ENCODE measurements at regions not wholly inside any gene's neighbourhood (a gene's known extent, or its start where the extent isn't known, plus 50 kb on each side); places are given as distances from the start of the nearest gene placed in this dataset.

DNA sequence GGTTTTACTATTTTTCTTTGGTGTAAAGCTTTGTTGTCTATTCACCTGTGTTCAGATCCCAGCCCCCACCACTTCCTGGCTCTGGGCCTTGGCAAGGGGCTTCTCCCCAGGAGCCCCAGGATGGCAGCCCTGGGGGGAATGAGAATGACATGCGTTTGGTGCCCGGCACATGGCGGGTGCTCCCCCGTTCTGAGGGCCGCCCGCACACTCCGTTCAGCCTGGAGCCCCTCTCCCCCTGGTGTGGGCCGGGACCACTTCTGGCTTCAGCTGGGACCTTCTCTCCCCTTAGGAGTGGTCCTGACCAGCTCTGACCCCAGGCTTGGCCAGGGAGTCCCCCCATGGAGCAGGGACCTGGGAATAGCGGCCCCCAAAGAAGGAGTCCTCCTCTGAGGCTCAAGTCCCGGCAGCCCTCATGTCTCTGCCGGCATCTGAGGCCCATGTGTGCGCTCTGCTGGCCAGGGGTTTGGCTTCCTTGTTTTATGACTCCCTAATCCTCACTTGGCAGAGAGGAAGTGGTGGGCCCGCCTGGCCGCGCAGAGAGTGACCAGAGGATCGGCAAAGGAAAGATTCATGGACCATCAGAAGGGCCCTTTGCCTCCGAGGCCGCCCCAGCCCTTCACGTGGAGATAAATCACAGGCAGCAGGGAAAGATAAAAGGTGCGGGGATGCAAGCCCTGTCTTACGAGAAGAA, 57.0 kb upstream of the LMX1B start:
- intact Hi-C loops (cut with DNase I; ENCODE audit: low total_unique reads) = no loop called here
- no peak overlapping the region for H3K4me3 ChIP-seq
- H3K4me1 ChIP-seq = no peaks in the 10 kb centered on the region
- no peaks in the 10 kb centered on the region for H3K9me3 ChIP-seq
- peaks cover 0 to 44% of the 10 kb centered on the region in 2 donors for H3K27me3 ChIP-seq
- no peaks in the 10 kb centered on the region for H3K36me3 ChIP-seq
- H3K27ac ChIP-seq = no peak overlapping the region
- DNase-seq = no peak
- TF ChIP-seq, protein P1, sequence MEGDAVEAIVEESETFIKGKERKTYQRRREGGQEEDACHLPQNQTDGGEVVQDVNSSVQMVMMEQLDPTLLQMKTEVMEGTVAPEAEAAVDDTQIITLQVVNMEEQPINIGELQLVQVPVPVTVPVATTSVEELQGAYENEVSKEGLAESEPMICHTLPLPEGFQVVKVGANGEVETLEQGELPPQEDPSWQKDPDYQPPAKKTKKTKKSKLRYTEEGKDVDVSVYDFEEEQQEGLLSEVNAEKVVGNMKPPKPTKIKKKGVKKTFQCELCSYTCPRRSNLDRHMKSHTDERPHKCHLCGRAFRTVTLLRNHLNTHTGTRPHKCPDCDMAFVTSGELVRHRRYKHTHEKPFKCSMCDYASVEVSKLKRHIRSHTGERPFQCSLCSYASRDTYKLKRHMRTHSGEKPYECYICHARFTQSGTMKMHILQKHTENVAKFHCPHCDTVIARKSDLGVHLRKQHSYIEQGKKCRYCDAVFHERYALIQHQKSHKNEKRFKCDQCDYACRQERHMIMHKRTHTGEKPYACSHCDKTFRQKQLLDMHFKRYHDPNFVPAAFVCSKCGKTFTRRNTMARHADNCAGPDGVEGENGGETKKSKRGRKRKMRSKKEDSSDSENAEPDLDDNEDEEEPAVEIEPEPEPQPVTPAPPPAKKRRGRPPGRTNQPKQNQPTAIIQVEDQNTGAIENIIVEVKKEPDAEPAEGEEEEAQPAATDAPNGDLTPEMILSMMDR (IDR thresholded peaks at IDR 0.05) = no peak

DNA sequence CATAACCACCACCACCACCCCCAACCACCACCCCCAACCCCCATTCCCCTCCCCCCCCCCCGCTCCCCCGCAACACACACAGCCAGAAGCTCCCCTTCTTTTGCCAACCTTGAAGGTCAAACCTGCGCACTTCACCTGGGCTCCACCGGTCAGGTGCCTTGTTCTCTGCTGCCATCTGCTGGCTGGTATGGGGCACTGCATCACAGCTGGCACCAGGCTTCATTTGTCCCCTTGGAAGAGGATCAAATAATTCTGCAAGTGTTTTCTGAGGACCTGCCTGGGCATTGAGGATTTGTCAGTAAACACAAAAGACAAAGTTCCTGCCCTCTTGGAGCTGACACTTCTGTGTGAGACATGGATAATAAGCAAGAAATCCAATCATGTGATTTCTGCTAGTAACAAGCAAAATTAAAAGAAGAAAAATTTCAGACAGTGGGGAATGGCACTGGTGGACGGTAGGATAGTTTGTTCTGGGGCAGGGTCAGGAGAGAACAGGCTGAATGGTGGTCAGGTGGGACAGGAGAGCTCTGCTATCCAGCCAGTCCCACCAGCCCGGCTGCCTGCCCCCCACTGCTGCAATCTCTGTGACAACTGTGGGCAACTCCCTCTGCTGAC, 55.6 kb upstream of the LMX1B start:
- H3K4me1 ChIP-seq = no peaks in the 10 kb centered on the region
- H3K4me3 ChIP-seq = no peak overlapping the region
- peaks cover 0 to 48% of the 10 kb centered on the region in 2 donors for H3K27me3 ChIP-seq
- no peaks in the 10 kb centered on the region for H3K9me3 ChIP-seq
- H3K36me3 ChIP-seq = no peaks in the 10 kb centered on the region
- TF ChIP-seq, protein P1 (IDR thresholded peaks at IDR 0.05) = peak; percentile 75 to 90
- H3K27ac ChIP-seq = no peak overlapping the region
- intact Hi-C loops (cut with DNase I; ENCODE audit: low total_unique reads) = loop anchor here (2.0 kb wide), 1 partner anchor 57 kb away; no protein-coding TSS in a partner anchor
- DNase-seq = peak in 1 of 2 donors; percentile 34

DNA sequence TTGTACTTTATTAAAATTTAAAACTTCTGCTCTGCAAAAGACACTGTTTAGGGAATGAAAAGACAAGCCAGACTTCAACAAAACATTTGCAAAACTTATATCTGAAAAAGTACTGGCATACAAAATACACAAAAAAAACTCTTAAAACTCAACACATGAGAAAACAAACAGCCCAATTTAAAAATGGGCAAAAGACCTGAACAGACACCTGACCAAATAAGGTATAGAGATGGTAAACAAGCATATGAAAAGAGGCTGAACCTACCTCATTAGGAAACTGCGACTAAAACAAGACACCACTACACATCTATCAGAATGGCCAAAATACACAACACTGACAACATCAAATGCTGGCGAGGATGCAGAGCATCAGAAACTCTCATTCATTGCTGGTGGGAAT, 54.4 kb upstream of the LMX1B start:
- Histone ChIP-seq H3K27ac (no peak overlapping the region), H3K4me1 (no peaks in the 10 kb centered on the region), H3K27me3 (peaks cover 0 to 59% of the 10 kb centered on the region in 2 donors), H3K9me3 (no peaks in the 10 kb centered on the region), H3K4me3 (no peak overlapping the region), H3K36me3 (no peaks in the 10 kb centered on the region)
- no peak for DNase-seq
- TF ChIP-seq, protein P1 (IDR thresholded peaks at IDR 0.05) = no peak
- intact Hi-C loops (cut with DNase I; ENCODE audit: low total_unique reads) = loop anchor here (2.0 kb wide), 1 partner anchor 58 kb away; no protein-coding TSS in a partner anchor

DNA sequence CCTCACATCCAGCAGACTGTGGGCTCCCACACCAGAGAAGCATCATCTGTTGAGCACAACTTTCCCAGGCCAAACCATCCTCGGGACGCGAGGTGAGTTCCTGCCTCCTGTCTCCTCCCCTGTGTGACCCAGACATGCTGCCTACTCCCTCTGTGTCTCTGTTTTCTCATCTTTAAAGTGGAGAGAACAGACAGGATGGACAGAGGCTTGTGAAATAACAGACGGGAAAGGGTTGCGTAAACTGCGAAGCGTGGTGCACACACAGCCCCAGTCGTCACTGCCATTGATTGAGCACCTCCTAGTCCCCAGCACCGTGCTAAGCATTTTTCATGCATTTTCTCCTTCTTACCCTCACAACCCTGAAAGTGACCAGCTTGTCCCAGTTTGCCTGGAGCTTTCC, 52.1 kb upstream of the LMX1B start:
- no peak for DNase-seq
- intact Hi-C loops (cut with DNase I; ENCODE audit: low total_unique reads) = no loop called here
- TF ChIP-seq, protein P1 (IDR thresholded peaks at IDR 0.05) = no peak
- Histone ChIP-seq H3K36me3 (no peaks in the 10 kb centered on the region), H3K4me3 (no peak overlapping the region), H3K27ac (no peak overlapping the region), H3K27me3 (peaks cover 0 to 78% of the 10 kb centered on the region in 2 donors), H3K9me3 (no peaks in the 10 kb centered on the region), H3K4me1 (no peaks in the 10 kb centered on the region)

DNA sequence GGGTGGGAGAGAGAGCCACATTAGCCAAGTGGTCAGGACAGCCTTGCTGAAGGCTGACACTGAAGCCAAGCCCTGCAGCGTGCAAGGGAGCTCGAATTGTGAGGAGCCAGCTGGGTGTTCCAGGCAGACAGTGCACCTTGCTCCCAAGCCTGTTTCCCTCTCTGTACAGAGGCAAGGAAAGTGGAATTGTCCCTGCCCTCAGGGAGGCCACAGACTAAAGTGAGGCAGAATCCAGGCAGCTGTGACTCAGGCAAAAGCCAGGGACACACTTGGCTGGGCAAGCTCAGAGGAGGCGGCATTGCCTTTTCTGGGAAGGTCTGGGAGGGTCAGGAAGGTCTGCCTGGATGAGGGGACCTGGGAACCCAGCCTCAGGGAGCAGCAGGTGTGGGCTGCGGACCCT, 50.2 kb upstream of the LMX1B start:
- intact Hi-C loops (cut with DNase I; ENCODE audit: low total_unique reads) = no loop called here
- Histone ChIP-seq H3K27ac (no peak overlapping the region), H3K4me1 (no peaks in the 10 kb centered on the region), H3K9me3 (no peaks in the 10 kb centered on the region), H3K36me3 (no peaks in the 10 kb centered on the region), H3K4me3 (no peak overlapping the region), H3K27me3 (peaks cover 0 to 67% of the 10 kb centered on the region in 2 donors)
- DNase-seq = no peak
- TF ChIP-seq, protein P1 (IDR thresholded peaks at IDR 0.05) = no peak
